HG03103 (cell line): ENCODE measurements at regions not wholly inside any gene's neighbourhood (a gene's known extent, or its start where the extent isn't known, plus 50 kb on each side); places are given as distances from the start of the nearest gene placed in this dataset.

Experiments
- ATAC-seq: cut with Tn5 transposase; IDR thresholded peaks from one replicate; pipeline ENCODE4 v1.9.1; 2021; ENCODE audit warnings: low read depth; ENCODE audit not compliant: unreplicated experiment

GRCh38 chr3:30162579-30162978 is 443.8 kb upstream of the TGFBR2 start:
- ATAC-seq: no peak

GRCh38 chr3:30166535-30166934 is 439.9 kb upstream of the TGFBR2 start:
- ATAC-seq: no peak

- ATAC-seq: no peak
Observed at GRCh38 chr3:30167541-30168011, 438.8 kb upstream of the TGFBR2 start.

GRCh38 chr3:30169487-30169886 is 436.9 kb upstream of the TGFBR2 start:
- no peak for ATAC-seq

- ATAC-seq: no peak
Observed at GRCh38 chr3:30170681-30171438, 435.5 kb upstream of the TGFBR2 start.

GRCh38 chr3:30174357-30174756 is 432.0 kb upstream of the TGFBR2 start:
- ATAC-seq: no peak

- ATAC-seq: no peak
Observed at GRCh38 chr3:30180310-30181177, 425.9 kb upstream of the TGFBR2 start.

- no peak for ATAC-seq
Observed at GRCh38 chr3:30181178-30181465, 425.3 kb upstream of the TGFBR2 start.

GRCh38 chr3:30181581-30181980 is 424.8 kb upstream of the TGFBR2 start:
- no peak for ATAC-seq

GRCh38 chr3:30183421-30183820 is 423.0 kb upstream of the TGFBR2 start:
- no peak for ATAC-seq

GRCh38 chr3:30184091-30184810 is 422.1 kb upstream of the TGFBR2 start:
- no peak for ATAC-seq

GRCh38 chr3:30185872-30186271 is 420.5 kb upstream of the TGFBR2 start:
- no peak for ATAC-seq

GRCh38 chr3:30186741-30187219 is 419.6 kb upstream of the TGFBR2 start:
- ATAC-seq: no peak

GRCh38 chr3:30187366-30187765 is 419.0 kb upstream of the TGFBR2 start:
- no peak for ATAC-seq

- no peak for ATAC-seq
Observed at GRCh38 chr3:30188713-30189112, 417.7 kb upstream of the TGFBR2 start.

GRCh38 chr3:30189900-30190299 is 416.5 kb upstream of the TGFBR2 start:
- no peak for ATAC-seq

- ATAC-seq: no peak
Observed at GRCh38 chr3:30193625-30194044, 412.8 kb upstream of the TGFBR2 start.

- ATAC-seq: no peak
Observed at GRCh38 chr3:30195352-30195751, 411.0 kb upstream of the TGFBR2 start.

- no peak for ATAC-seq
Observed at GRCh38 chr3:30198162-30198561, 408.2 kb upstream of the TGFBR2 start.

GRCh38 chr3:30199096-30199759 is 407.2 kb upstream of the TGFBR2 start:
- no peak for ATAC-seq

GRCh38 chr3:30199855-30200254 is 406.5 kb upstream of the TGFBR2 start:
- ATAC-seq: no peak
